Psoas muscle (tissue), 7 donors: ENCODE measurements at regions not wholly inside any gene's neighbourhood (a gene's known extent, or its start where the extent isn't known, plus 50 kb on each side); places are given as distances from the start of the nearest gene placed in this dataset.

Experiments
- ATAC-seq, 4 donors: fragments of 200-7000 bp; cut with Tn5 transposase; one replicate each; pipeline ENCODE4 v1.9.1; 2020; ENCODE audit warnings: moderate library complexity in 3 of 4, mild to moderate bottlenecking in 2 of 4
- DNase-seq, 2 donors: peaks; one replicate each; pipeline ENCODE4 v3.0.0-alpha.2; 2020
- H3K27ac ChIP-seq: fragments of 200-600 bp; one replicate; pipeline ENCODE4 v1.8.0; 2022
- H3K27me3 ChIP-seq, 3 donors: fragments of 200-600 bp in 1 of 3; one replicate each; pipeline versions ENCODE4 v1.6.1 to v1.8.0; 2013 to 2022; ENCODE audit warnings: low read length in 2 of 3, mild to moderate bottlenecking in 2 of 3, moderate library complexity in 1 of 3; ENCODE audit not compliant: insufficient read depth in 3 of 3
- H3K36me3 ChIP-seq, 2 donors: fragments of 200-600 bp in 1 of 2; one replicate each; pipeline versions ENCODE4 v1.6.1 to v1.8.0; 2013 to 2022; ENCODE audit warnings: low read depth in 1 of 2, mild to moderate bottlenecking in 1 of 2, moderate library complexity in 1 of 2; ENCODE audit not compliant: insufficient read depth in 1 of 2
- H3K4me1 ChIP-seq: fragments of 200-600 bp; one replicate; pipeline ENCODE4 v1.8.0; 2022
- H3K4me3 ChIP-seq: fragments of 200-600 bp; one replicate; pipeline ENCODE4 v1.8.0; 2022; ENCODE audit warnings: mild to moderate bottlenecking
- H3K9me3 ChIP-seq: fragments of 200-600 bp; one replicate; pipeline ENCODE4 v1.8.0; 2022
- WGBS, 3 donors: extraction: QIAGEN DNeasy Blood & Tissue Kit; methylation state at CpG; one replicate each; pipeline versions ENCODE4 v1.1.6 to v1.1.7; 2013; 5-methylcytosine and 5-hydroxymethylcytosine counted together
- intact Hi-C, 2 donors: fragments of 100-400 bp; cut with DNase I; formaldehyde crosslinking; loops; one replicate each; pipeline versions ENCODE4 v1.11.0 to v1.14.2; 2022
- TF ChIP-seq, protein P1 (sequence below): fragments of 200-600 bp; IDR thresholded peaks from one replicate; pipeline ENCODE4 v1.8.0; 2022; ENCODE audit warnings: antibody characterized with exemption
- donor health status: healthy with polysubstance abuse.
- donor health status: DM: no; HTN: no; CAD: no; lungs with moderate emphysema.
- donor health status: Bipolar disorder and iron deficiency.
- donor health status: healthy.
- donor health status: DM: yes; HTN: yes; CAD: no.
- donor health status: DM: no; HTN: no; CAD: no.
- donor health status: DM: yes; HTN: yes; CAD: no.

DNA sequence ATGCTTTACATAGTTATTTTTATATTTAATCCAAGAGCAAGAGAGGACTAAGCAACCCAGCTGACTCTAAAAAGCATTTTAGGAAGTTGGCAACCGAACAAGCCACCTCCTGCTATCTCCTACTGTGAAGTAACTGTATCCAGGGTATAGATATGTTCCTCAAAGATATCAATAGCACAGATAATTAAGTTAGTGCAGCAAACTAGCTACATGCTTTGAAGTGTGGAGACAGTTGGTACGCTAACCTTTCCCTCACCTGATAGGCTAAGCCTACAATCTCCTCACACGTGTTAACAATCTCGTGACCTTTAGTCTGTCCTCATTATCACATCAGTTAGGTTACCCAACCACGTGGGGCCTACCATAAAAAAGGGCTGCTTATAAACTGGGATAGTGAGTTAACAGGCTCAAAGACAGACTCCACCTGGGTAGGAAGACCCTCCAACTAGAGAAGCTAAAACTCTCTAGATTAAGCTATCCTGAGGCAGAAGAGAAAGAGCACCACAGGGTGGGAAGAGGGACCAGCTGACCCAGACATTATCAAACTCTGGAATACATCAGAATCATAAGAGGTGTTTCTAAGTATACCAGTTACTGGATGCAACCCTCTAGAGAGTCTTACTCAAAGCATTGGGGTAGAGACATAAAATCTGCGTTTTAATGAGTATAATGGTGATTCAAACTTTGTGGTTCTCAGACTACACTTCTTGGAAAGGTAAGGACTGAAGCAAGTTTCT is 340.1 kb upstream of the ESRRG start:
- H3K27ac ChIP-seq, result no peak overlapping the region
- H3K9me3 ChIP-seq, result no peaks in the 10 kb centered on the region
- TF ChIP-seq, protein P1, sequence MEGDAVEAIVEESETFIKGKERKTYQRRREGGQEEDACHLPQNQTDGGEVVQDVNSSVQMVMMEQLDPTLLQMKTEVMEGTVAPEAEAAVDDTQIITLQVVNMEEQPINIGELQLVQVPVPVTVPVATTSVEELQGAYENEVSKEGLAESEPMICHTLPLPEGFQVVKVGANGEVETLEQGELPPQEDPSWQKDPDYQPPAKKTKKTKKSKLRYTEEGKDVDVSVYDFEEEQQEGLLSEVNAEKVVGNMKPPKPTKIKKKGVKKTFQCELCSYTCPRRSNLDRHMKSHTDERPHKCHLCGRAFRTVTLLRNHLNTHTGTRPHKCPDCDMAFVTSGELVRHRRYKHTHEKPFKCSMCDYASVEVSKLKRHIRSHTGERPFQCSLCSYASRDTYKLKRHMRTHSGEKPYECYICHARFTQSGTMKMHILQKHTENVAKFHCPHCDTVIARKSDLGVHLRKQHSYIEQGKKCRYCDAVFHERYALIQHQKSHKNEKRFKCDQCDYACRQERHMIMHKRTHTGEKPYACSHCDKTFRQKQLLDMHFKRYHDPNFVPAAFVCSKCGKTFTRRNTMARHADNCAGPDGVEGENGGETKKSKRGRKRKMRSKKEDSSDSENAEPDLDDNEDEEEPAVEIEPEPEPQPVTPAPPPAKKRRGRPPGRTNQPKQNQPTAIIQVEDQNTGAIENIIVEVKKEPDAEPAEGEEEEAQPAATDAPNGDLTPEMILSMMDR, result no peak
- WGBS, 3 donors, result 52 to 61% (median 60%) methylated on average over 6 of the region's 6 CpGs
- no peaks in the 10 kb centered on the region for H3K4me1 ChIP-seq
- H3K4me3 ChIP-seq, result no peak overlapping the region
- no peak for DNase-seq
- ATAC-seq, result no peak
- H3K27me3 ChIP-seq, result no peaks in the 10 kb centered on the region
- intact Hi-C loops, result no loop called here
- H3K36me3 ChIP-seq, result no peaks in the 10 kb centered on the region

DNA sequence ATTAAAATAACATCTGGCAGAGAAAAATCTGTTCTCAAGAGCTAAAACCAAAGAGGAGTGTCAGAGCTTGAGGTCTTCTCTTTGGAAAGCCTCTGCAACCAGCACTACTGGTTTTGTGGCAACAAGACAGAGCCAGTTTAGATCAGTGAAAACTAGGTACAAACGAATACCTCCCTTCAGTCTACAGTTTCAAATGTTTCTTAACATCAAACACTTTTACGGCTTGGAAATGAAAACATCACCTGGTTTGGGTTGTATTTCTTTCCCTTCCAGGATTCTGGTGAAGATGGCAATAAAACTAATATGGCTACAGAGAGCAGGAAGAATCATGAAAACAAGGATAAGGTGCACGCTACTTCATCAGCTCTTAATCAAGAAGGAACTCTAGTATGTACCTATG is 339.4 kb upstream of the ESRRG start:
- no peaks in the 10 kb centered on the region for H3K36me3 ChIP-seq
- DNase-seq (no peak), ATAC-seq (no peak)
- no peak overlapping the region for H3K4me3 ChIP-seq
- 61 to 79% (median 71%) methylated on average over 3 of the region's 3 CpGs for WGBS, 3 donors
- no peaks in the 10 kb centered on the region for H3K9me3 ChIP-seq
- H3K27me3 ChIP-seq, result no peaks in the 10 kb centered on the region
- TF ChIP-seq, protein P1, result no peak
- intact Hi-C loops, result no loop called here
- no peak overlapping the region for H3K27ac ChIP-seq
- no peaks in the 10 kb centered on the region for H3K4me1 ChIP-seq

DNA sequence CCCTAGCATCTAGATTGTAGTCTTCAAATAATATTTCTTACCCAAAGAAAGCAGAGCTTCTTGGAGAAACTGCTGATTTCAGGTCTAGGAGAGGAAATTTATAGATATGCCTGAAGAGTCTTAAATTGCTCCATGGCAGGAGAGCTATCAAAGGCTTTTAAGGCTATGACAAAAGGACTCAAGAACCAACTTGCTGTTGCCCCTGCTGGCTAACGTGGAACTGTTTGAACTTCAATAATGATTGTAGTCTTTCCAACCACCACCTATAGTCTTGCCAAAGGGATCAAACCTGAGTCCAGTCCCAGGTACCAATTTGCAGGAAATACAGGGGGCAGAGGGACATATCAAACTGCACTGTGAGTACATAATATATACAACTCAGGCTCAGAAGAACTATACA is 336.2 kb upstream of the ESRRG start:
- Histone ChIP-seq H3K4me1 (no peaks in the 10 kb centered on the region), H3K27ac (no peak overlapping the region), H3K4me3 (no peak overlapping the region), H3K9me3 (no peaks in the 10 kb centered on the region), H3K36me3 (no peaks in the 10 kb centered on the region), H3K27me3 (no peaks in the 10 kb centered on the region)
- ATAC-seq, result no peak
- DNase-seq, result no peak
- TF ChIP-seq, protein P1, result no peak
- WGBS, 3 donors, result 70 to 92% (median 83%) methylated on average over 1 of the region's 1 CpG
- intact Hi-C loops, result no loop called here

DNA sequence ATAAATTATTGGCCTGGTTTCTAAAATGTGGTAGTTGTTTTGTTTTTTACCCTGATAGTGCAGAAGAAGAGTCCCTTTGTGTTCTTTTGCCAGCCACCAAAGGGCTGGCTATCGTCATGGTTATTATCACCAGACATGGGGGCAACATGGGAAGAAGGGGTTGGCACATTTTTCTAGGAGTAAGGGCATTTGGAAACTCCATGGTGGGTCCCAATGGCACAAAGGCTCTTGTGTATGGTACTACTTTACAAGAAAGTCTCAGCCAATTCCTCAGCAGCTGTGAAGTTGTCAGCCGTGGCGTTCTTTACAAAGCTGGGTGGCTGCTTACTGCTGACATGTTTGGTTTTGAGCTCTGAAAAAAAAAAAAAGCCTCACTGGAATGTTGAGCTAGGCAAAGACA is 330.4 kb upstream of the ESRRG start:
- no peaks in the 10 kb centered on the region for H3K4me1 ChIP-seq
- ATAC-seq (peak in 1 of 4 donors; percentile 9), DNase-seq (no peak)
- H3K27me3 ChIP-seq, result no peaks in the 10 kb centered on the region
- no peak overlapping the region for H3K4me3 ChIP-seq
- H3K27ac ChIP-seq, result no peak overlapping the region
- intact Hi-C loops, result no loop called here
- no peaks in the 10 kb centered on the region for H3K36me3 ChIP-seq
- TF ChIP-seq, protein P1, result no peak
- WGBS, 3 donors, result 57 to 73% (median 64%) methylated on average over 3 of the region's 3 CpGs
- H3K9me3 ChIP-seq, result no peaks in the 10 kb centered on the region

DNA sequence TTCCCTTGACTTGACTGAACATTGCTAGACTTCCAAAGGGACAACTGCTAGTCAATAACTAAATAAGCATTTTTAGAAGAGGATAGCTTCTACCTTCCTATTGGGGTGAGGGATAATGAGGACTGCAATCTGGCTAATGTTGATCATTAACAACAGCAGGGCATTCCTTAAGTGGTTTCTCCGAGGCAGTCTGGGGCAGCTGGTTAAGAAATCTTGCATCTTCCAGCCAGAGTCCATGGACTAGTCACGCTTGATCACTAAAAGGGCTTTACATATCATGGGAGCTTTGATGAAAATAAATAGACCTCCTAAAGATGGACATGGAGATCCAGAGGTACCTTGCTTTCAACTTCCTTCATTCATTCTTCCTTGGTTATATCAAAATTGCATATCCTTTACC is 329.4 kb upstream of the ESRRG start:
- Histone ChIP-seq H3K36me3 (no peaks in the 10 kb centered on the region), H3K9me3 (no peaks in the 10 kb centered on the region), H3K27me3 (no peaks in the 10 kb centered on the region), H3K4me1 (no peaks in the 10 kb centered on the region), H3K4me3 (no peak overlapping the region), H3K27ac (no peak overlapping the region)
- 54 to 63% (median 55%) methylated on average over 2 of the region's 2 CpGs for WGBS, 3 donors
- TF ChIP-seq, protein P1, result no peak
- intact Hi-C loops, result no loop called here
- DNase-seq, result no peak
- ATAC-seq, result no peak
